Loucy (cell line): ENCODE measurements at regions not wholly inside any gene's neighbourhood (a gene's known extent, or its start where the extent isn't known, plus 50 kb on each side); places are given as distances from the start of the nearest gene placed in this dataset.

Source experiments
- H2AFZ ChIP-seq: fragments of 200-600 bp; sonication (generic); 2 replicates; pipeline ENCODE4 v1.6.0; 2016; ENCODE audit warnings: antibody characterized with exemption, mild to moderate bottlenecking, low read length, moderate library complexity
- H3F3A ChIP-seq: fragments of 200-600 bp; 2 replicates; pipeline ENCODE4 v1.6.0; 2016; ENCODE audit warnings: antibody characterized with exemption, low read depth, mild to moderate bottlenecking
- H3K27me3 ChIP-seq: fragments of 200-600 bp; sonication (generic); 2 replicates; pipeline ENCODE4 v1.6.1; 2014; ENCODE audit warnings: low read length, mild to moderate bottlenecking; ENCODE audit not compliant: insufficient read depth, poor library complexity, severe bottlenecking
- H3K36me3 ChIP-seq: fragments of 200-600 bp; sonication (generic); 2 replicates; pipeline ENCODE4 v1.6.1; 2016; ENCODE audit warnings: low read length; ENCODE audit not compliant: insufficient read depth
- H3K4me1 ChIP-seq: fragments of 200-600 bp; sonication (generic); 2 replicates; pipeline ENCODE4 v1.5.1; 2014; ENCODE audit warnings: low read length, mild to moderate bottlenecking; ENCODE audit not compliant: insufficient read depth, poor library complexity, severe bottlenecking
- H3K4me2 ChIP-seq: fragments of 200-600 bp; sonication (generic); 2 replicates; pipeline ENCODE4 v1.6.0; 2014; ENCODE audit warnings: antibody characterized with exemption, low read length, low read depth, mild to moderate bottlenecking; ENCODE audit not compliant: poor library complexity, severe bottlenecking
- H3K4me3 ChIP-seq: fragments of 200-600 bp; sonication (generic); 2 replicates; pipeline ENCODE4 v1.5.1; 2014; ENCODE audit warnings: low read length, mild to moderate bottlenecking, mixed read lengths; ENCODE audit not compliant: poor library complexity, severe bottlenecking
- H3K79me2 ChIP-seq: fragments of 200-600 bp; sonication (generic); 2 replicates; pipeline ENCODE4 v1.6.1; 2014; ENCODE audit warnings: low read length; ENCODE audit not compliant: insufficient read depth
- H3K9ac ChIP-seq: fragments of 200-600 bp; sonication (generic); 2 replicates; pipeline ENCODE4 v1.6.0; 2014; ENCODE audit warnings: mild to moderate bottlenecking, low read depth, low read length, moderate library complexity; ENCODE audit not compliant: poor library complexity, severe bottlenecking
- H3K9me2 ChIP-seq: fragments of 200-600 bp; sonication (generic); replicated peaks from 2 replicates; pipeline ENCODE4 v1.6.1; 2016; ENCODE audit warnings: low read depth, low read length, mixed read lengths
- H3K9me3 ChIP-seq: fragments of 200-600 bp; sonication (generic); 2 replicates; pipeline ENCODE4 v1.6.1; 2014; ENCODE audit warnings: mild to moderate bottlenecking, antibody characterized with exemption, low read length, low read depth; ENCODE audit not compliant: insufficient read depth
- H4K20me1 ChIP-seq: fragments of 200-600 bp; sonication (generic); 2 replicates; pipeline ENCODE4 v1.6.0; 2014; ENCODE audit warnings: antibody characterized with exemption, low read length, mild to moderate bottlenecking; ENCODE audit not compliant: insufficient read depth, poor library complexity, severe bottlenecking
- EZH2phosphoT487 ChIP-seq: fragments of 200-600 bp; IDR thresholded peaks from 2 replicates; pipeline ENCODE4 v1.6.1; 2018; ENCODE audit warnings: antibody characterized with exemption, mild to moderate bottlenecking, moderate library complexity, borderline replicate concordance
- TF ChIP-seq, protein P1 (sequence below): fragments of 200-600 bp; sonication (generic); conservative IDR thresholded peaks from 2 replicates; pipeline ENCODE4 v1.5.1; 2014; ENCODE audit warnings: mild to moderate bottlenecking, antibody characterized with exemption, low read length

DNA sequence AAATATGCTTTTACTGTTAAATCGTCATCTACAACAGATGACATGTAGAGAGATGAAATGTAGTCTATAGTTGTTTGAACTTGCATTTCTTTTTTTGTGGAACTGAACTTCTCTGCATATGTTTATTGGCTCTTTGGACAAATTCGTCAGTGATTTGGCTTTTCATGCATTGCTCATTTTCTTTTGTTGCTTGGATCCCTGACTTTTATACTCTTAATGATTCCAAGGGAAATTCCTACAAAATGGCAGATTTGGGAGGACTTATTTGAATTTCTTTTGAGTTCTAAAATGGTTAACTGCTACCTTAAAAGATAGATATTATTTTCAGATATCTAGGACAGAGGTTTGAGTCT, 65.4 kb downstream of the UTRN start:
- Histone ChIP-seq H3K4me1 (peaks cover 77% of the 10 kb centered on the region), H3K4me3 (peak overlapping the region; percentile 73), H3F3A (peaks cover 22% of the 10 kb centered on the region; the same call in 1 of the 2 replicates), H3K9me2 (no peaks in the 10 kb centered on the region), H2AFZ (no peak overlapping the region), H3K36me3 (no peaks in the 10 kb centered on the region), H3K9me3 (no peaks in the 10 kb centered on the region), H4K20me1 (peaks cover 18% of the 10 kb centered on the region), H3K27me3 (no peaks in the 10 kb centered on the region), H3K4me2 (peak overlapping the region; percentile 96), H3K79me2 (peaks cover 90% of the 10 kb centered on the region), H3K9ac (peak overlapping the region; percentile 71)
- no peak for TF ChIP-seq EZH2phosphoT487
- TF ChIP-seq, protein P1, sequence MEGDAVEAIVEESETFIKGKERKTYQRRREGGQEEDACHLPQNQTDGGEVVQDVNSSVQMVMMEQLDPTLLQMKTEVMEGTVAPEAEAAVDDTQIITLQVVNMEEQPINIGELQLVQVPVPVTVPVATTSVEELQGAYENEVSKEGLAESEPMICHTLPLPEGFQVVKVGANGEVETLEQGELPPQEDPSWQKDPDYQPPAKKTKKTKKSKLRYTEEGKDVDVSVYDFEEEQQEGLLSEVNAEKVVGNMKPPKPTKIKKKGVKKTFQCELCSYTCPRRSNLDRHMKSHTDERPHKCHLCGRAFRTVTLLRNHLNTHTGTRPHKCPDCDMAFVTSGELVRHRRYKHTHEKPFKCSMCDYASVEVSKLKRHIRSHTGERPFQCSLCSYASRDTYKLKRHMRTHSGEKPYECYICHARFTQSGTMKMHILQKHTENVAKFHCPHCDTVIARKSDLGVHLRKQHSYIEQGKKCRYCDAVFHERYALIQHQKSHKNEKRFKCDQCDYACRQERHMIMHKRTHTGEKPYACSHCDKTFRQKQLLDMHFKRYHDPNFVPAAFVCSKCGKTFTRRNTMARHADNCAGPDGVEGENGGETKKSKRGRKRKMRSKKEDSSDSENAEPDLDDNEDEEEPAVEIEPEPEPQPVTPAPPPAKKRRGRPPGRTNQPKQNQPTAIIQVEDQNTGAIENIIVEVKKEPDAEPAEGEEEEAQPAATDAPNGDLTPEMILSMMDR = no peak

DNA sequence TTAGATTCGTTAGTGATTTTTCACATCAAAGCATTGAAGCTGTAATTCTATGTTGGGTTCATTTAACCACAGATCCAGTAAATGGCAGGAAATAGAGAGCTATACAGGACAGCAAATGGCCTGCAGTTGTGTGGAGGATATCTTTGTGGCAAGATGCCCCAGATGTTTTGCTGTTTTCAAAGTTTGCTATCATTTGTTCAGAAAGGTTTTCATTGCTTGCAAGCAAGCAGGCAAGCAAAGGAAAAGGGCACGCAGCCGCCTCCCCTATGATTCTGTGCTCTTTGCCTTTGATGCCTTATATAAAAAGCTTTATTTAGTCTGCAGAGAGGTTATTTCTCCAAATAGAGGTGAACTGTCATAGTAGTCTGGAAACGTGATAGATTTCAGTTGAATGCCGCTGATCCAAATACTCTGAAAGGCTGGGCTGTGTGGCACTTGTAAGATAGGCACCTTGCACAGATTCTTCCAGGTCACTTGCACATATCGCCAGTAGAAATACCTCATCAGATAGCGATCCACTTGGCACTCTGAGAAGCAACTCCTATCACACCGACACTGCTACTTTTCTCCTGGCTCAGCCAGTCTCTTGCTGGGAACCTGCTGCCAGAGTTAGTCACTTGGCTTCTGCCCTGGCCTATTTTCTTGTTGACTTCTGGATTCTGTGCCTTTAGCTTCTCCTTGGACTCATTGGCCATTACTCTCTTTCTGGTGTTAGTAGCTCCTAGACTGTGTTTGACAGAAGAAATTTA, 66.4 kb downstream of the UTRN start:
- Histone ChIP-seq H3F3A (peaks cover 22% of the 10 kb centered on the region; the same call in 1 of the 2 replicates), H3K9me3 (no peaks in the 10 kb centered on the region), H3K79me2 (peaks cover 90% of the 10 kb centered on the region), H2AFZ (no peak overlapping the region), H4K20me1 (peaks cover 25% of the 10 kb centered on the region), H3K4me1 (peaks cover 75% of the 10 kb centered on the region), H3K27me3 (no peaks in the 10 kb centered on the region), H3K9me2 (no peaks in the 10 kb centered on the region), H3K4me2 (peak overlapping the region; percentile 96), H3K4me3 (peak overlapping the region; percentile 73), H3K9ac (peak overlapping the region; percentile 71), H3K36me3 (no peaks in the 10 kb centered on the region)
- TF ChIP-seq, protein P1 = no peak
- TF ChIP-seq EZH2phosphoT487 = no peak; the same call in 1 of the 2 replicates

DNA sequence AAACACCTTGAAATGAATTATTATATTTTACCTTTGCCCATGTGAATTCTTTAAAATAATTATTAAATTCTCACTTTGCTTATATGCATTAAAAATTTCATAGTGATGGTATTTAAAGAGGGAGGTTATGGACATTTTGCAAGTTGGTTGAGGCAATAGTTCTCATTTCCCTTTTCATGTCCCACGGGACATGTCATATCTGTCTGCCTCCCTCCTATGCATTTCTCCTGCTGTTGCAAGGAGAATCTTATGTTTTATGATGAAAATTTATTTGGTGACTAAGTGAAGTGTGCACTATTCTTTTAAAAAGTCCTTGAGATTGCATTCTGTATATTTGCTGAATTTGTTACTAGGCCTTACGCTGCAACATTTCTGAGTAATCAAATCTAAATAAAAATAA, 67.2 kb downstream of the UTRN start:
- Histone ChIP-seq H3K9me2 (no peaks in the 10 kb centered on the region), H3K27me3 (no peaks in the 10 kb centered on the region), H3K9me3 (no peaks in the 10 kb centered on the region), H3F3A (peaks cover 22% of the 10 kb centered on the region; the same call in 1 of the 2 replicates), H4K20me1 (peaks cover 23% of the 10 kb centered on the region), H3K4me1 (peaks cover 68% of the 10 kb centered on the region), H3K79me2 (peaks cover 90% of the 10 kb centered on the region), H2AFZ (no peak overlapping the region), H3K4me3 (peak overlapping the region; percentile 73), H3K9ac (peak overlapping the region; percentile 71), H3K4me2 (peak overlapping the region; percentile 96), H3K36me3 (no peaks in the 10 kb centered on the region)
- no peak for TF ChIP-seq EZH2phosphoT487
- TF ChIP-seq, protein P1 = no peak
